Spleen (tissue), 11 donors: ENCODE measurements at regions not wholly inside any gene's neighbourhood (a gene's known extent, or its start where the extent isn't known, plus 50 kb on each side); places are given as distances from the start of the nearest gene placed in this dataset.
"Not testable (repeated sequence)": the region's sequence is repeated elsewhere in the genome, so short reads cannot be mapped to it uniquely, and the experiment has no call there.

Source experiments
- DNase-seq: peaks from one replicate; pipeline ENCODE4 v3.0.0-alpha.2; 2020
- H3K27ac ChIP-seq, 8 donors: fragments of 200-600 bp; sonication (generic) in 7 of 8; 1 replicate in 4 of 8; 2 replicates in 4 of 8; pipeline versions ENCODE4 v1.5.0 to v1.8.0; 2016 to 2021; ENCODE audit warnings: inconsistent platforms in 4 of 8, mild to moderate bottlenecking in 4 of 8, moderate library complexity in 1 of 8
- H3K27me3 ChIP-seq, 7 donors: fragments of 200-600 bp; sonication (generic) in 6 of 7; replicated peaks in 1 of 7; 1 replicate in 4 of 7; 2 replicates in 3 of 7; pipeline versions ENCODE4 v1.5.0 to v1.8.0; 2016 to 2021; ENCODE audit warnings: inconsistent platforms in 3 of 7, mild to moderate bottlenecking in 1 of 7
- H3K36me3 ChIP-seq, 6 donors: fragments of 200-600 bp; sonication (generic) in 5 of 6; 1 replicate in 4 of 6; 2 replicates in 2 of 6; pipeline versions ENCODE4 v1.5.0 to v1.8.0; 2016 to 2021; ENCODE audit warnings: inconsistent platforms in 2 of 6
- H3K4me1 ChIP-seq, 6 donors: fragments of 200-600 bp; sonication (generic) in 5 of 6; 1 replicate in 3 of 6; 2 replicates in 3 of 6; pipeline versions ENCODE4 v1.5.0 to v1.8.0; 2016 to 2021; ENCODE audit warnings: inconsistent platforms in 3 of 6
- H3K4me3 ChIP-seq, 8 donors: fragments of 200-600 bp; sonication (generic) in 7 of 8; 1 replicate in 4 of 8; 2 replicates in 4 of 8; pipeline versions ENCODE4 v1.5.0 to v1.8.0; 2016 to 2021; ENCODE audit warnings: inconsistent platforms in 4 of 8, mild to moderate bottlenecking in 4 of 8, moderate library complexity in 2 of 8
- H3K9me3 ChIP-seq, 8 donors: fragments of 200-600 bp; sonication (generic) in 7 of 8; 1 replicate in 4 of 8; 2 replicates in 4 of 8; pipeline versions ENCODE4 v1.5.0 to v1.8.0; 2016 to 2021; ENCODE audit warnings: inconsistent platforms in 4 of 8
- POLR2A ChIP-seq, 3 donors: fragments of 450-650 bp; IDR thresholded peaks; one replicate each; pipeline ENCODE4 v1.5.1; 2017; ENCODE audit warnings: antibody characterized with exemption in 3 of 3, mild to moderate bottlenecking in 1 of 3
- POLR2AphosphoS5 ChIP-seq, 3 donors: sonication (generic); formaldehyde crosslinking; IDR thresholded peaks; one replicate each; pipeline ENCODE4 v1.5.1; 2017; ENCODE audit warnings: antibody characterized with exemption in 3 of 3
- WGBS, 5 donors: extraction: QIAGEN DNeasy Blood & Tissue Kit in 3 of 5; methylation state at CpG; one replicate each; pipeline versions ENCODE4 v1.1.5 to v1.1.7; 2013 to 2018; 5-methylcytosine and 5-hydroxymethylcytosine counted together
- intact Hi-C: fragments of 100-400 bp; cut with DNase I; formaldehyde crosslinking; loops from one replicate; pipeline ENCODE4 v1.15.0; 2023; ENCODE audit warnings: low total_unique reads
- TF ChIP-seq, protein P1 (sequence below), 11 experiments: fragments of 200-600 bp in 7 of 11; fragments of 450-650 bp in 4 of 11; sonication (generic) in 4 of 11; IDR thresholded peaks in 8 of 11; conservative IDR thresholded peaks in 3 of 11; 1 replicate in 7 of 11; 2 replicates in 4 of 11; pipeline versions ENCODE4 v1.4.0 to v1.8.0; 2016 to 2021; ENCODE audit warnings: antibody characterized with exemption in 11 of 11, inconsistent platforms in 4 of 11, mild to moderate bottlenecking in 1 of 11
- donor health status: healthy with polysubstance abuse.
- donor health status: DM: no; HTN: no; CAD: no; lungs with moderate emphysema.
- donor health status: DM: no; HTN: no; CAD: no.
- donor health status: Bipolar disorder and iron deficiency.
- donor health status: healthy.
- donor health status: DM: no; HTN: no; CAD: no.
- donor health status: DM: yes; HTN: yes; CAD: no.

DNA sequence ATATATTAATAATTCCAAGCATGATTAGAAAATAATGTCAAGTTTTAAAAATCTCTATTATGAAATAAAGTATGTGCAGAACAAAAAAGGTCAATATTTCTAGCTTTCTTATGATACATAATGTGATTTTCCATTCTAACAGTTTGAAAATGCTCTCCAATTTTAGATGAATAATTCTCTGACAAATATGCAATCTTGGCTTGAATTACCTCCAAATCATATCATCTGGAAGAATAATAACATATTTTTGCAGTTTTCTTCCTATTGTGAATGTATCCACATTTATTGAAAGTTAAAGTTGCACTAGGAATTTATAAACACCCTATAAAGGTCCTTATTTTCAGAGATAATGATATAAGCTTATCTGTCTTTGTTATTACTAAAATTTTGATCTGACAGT is 548.5 kb upstream of the SLC10A2 start:
- H3K4me3 ChIP-seq: no peak overlapping the region
- intact Hi-C loops: no loop called here
- H3K27ac ChIP-seq: no peak overlapping the region
- TF ChIP-seq POLR2A (IDR thresholded peaks at IDR 0.05) (no peak), POLR2AphosphoS5 (IDR thresholded peaks at IDR 0.05) (no peak)
- TF ChIP-seq, protein P1, sequence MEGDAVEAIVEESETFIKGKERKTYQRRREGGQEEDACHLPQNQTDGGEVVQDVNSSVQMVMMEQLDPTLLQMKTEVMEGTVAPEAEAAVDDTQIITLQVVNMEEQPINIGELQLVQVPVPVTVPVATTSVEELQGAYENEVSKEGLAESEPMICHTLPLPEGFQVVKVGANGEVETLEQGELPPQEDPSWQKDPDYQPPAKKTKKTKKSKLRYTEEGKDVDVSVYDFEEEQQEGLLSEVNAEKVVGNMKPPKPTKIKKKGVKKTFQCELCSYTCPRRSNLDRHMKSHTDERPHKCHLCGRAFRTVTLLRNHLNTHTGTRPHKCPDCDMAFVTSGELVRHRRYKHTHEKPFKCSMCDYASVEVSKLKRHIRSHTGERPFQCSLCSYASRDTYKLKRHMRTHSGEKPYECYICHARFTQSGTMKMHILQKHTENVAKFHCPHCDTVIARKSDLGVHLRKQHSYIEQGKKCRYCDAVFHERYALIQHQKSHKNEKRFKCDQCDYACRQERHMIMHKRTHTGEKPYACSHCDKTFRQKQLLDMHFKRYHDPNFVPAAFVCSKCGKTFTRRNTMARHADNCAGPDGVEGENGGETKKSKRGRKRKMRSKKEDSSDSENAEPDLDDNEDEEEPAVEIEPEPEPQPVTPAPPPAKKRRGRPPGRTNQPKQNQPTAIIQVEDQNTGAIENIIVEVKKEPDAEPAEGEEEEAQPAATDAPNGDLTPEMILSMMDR (IDR thresholded peaks at IDR 0.05 in 8 of 11, conservative IDR thresholded peaks at IDR 0.05 in 3 of 11): no peak
- no peak for DNase-seq
- H3K27me3 ChIP-seq: no peaks in the 10 kb centered on the region
- no peaks in the 10 kb centered on the region for H3K36me3 ChIP-seq
- H3K9me3 ChIP-seq: no peaks in the 10 kb centered on the region
- no peaks in the 10 kb centered on the region for H3K4me1 ChIP-seq

DNA sequence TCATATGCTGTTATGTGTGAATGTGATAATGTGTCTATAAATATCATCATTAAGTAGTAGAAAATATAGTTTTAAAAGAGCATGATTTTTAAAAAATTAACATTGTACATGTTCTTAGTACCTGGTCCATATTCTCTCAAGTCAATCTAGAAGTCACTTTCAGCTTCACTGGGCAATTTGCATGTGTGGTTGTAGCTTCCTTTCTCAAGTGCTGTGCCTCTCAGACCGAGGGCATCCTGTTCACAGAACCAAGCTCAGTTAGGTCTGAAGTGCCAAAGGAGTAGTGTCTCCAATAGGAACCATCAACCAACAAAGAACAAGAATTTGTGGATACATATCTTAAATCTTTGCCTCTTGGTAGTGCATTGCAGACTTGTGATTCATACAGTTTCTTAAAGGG is 541.8 kb upstream of the SLC10A2 start:
- H3K9me3 ChIP-seq: no peaks in the 10 kb centered on the region
- no peak overlapping the region for H3K4me3 ChIP-seq
- intact Hi-C loops: no loop called here
- H3K27ac ChIP-seq: no peak overlapping the region
- DNase-seq: no peak
- no peaks in the 10 kb centered on the region for H3K27me3 ChIP-seq
- no peaks in the 10 kb centered on the region for H3K36me3 ChIP-seq
- 50 to 62% (median 62%) methylated on average over 1 of the region's 1 CpG for WGBS, 5 donors
- no peak for TF ChIP-seq POLR2A (IDR thresholded peaks at IDR 0.05)
- TF ChIP-seq, protein P1 (IDR thresholded peaks at IDR 0.05 in 8 of 11, conservative IDR thresholded peaks at IDR 0.05 in 3 of 11): no peak
- no peak for TF ChIP-seq POLR2AphosphoS5 (IDR thresholded peaks at IDR 0.05)
- no peaks in the 10 kb centered on the region for H3K4me1 ChIP-seq

DNA sequence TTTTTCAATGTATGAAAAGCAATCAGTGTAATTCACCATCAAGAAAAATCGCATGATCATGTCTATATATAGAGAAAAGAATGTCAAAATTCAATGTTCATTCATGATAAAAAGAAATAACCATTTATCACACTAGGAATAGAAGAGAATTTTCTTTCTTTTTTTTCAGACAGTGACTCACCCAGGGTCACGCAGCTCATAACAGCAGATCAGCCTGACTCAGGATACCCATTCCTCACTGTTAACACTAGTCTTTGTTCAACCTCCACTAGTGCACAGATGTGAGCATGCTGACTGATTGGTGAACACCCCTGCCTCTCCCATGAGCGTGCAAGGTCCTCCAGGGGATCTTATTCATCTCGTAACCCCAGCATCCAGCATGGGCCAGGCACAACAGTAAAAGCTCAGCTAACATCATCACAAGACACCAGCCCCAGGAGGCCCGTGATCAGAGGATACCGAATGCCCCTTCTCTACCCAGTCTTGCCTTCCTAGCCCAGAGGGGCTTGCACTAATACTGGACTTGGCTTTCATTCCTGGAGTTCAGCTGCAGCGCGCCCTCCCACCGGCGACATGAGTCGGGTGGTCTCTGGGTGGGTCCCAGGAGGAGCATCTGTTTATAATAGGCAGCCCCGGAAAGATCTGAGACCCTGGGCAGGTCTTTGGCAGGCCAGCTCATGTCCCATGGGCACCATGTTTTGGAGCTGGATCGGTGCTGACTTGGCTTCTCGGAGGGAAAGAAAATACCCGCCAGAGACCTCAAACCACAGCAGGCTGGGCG is 539.5 kb upstream of the SLC10A2 start:
- WGBS, 5 donors: 79 to 94% (median 91%) methylated on average over 9 to 16 of the region's 16 CpGs
- intact Hi-C loops: no loop called here
- Histone ChIP-seq H3K9me3 (no peaks in the 10 kb centered on the region), H3K27ac (no peak overlapping the region), H3K4me3 (no peak overlapping the region), H3K36me3 (no peaks in the 10 kb centered on the region), H3K27me3 (no peaks in the 10 kb centered on the region), H3K4me1 (no peaks in the 10 kb centered on the region)
- no peak for DNase-seq
- TF ChIP-seq POLR2AphosphoS5 (IDR thresholded peaks at IDR 0.05): no peak
- TF ChIP-seq POLR2A (IDR thresholded peaks at IDR 0.05): no peak
- TF ChIP-seq, protein P1 (IDR thresholded peaks at IDR 0.05 in 8 of 11, conservative IDR thresholded peaks at IDR 0.05 in 3 of 11): no peak

DNA sequence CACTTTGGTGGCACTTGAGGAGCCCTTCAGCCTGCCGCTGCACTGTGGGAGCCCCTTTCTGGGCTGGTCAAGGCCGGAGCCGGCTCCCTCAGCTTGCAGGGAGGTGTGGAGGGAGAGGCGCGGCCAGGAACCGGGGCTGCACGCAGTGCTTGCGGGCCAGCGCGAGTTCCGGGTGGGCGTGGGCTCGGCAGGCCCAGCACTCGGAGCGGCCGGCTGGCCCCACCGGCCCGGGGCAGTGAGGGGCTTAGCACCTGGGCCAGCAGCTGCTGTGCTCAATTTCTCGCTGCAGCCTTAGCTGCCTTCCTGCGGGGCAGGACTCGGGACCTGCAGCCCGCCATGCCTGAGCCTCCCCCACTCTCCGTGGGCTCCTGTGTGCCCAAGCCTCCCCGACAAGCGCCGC is 533.7 kb upstream of the SLC10A2 start:
- H3K27ac ChIP-seq, intact Hi-C loops, H3K36me3 ChIP-seq, H3K9me3 ChIP-seq, H3K27me3 ChIP-seq, DNase-seq, H3K4me3 ChIP-seq, H3K4me1 ChIP-seq: not testable (repeated sequence)
- 85 to 95% (median 94%) methylated on average over 15 to 26 of the region's 26 CpGs for WGBS, 5 donors

DNA sequence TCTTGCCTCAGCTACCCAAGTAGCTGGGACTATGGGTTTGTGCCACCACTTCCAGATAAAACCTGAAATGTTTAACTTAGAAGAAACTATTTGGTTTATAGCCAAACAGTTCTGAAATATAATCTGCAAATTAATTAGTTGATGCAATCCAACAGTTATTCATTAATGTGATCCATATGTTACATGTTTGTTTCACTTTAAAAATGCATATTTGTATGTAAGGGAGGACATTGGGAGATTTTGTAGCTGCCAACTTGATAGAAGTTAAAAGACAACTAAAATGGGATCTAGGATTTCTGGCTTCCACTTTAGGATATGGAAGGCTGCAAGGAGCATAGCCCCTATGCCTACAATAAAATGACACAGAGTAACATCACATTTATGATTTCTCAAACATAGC is 532.5 kb upstream of the SLC10A2 start:
- no peaks in the 10 kb centered on the region for H3K4me1 ChIP-seq
- H3K9me3 ChIP-seq: peaks cover 0 to 9% (median 0%) of the 10 kb centered on the region in 8 donors
- no peaks in the 10 kb centered on the region for H3K36me3 ChIP-seq
- no peaks in the 10 kb centered on the region for H3K27me3 ChIP-seq
- H3K4me3 ChIP-seq: no peak overlapping the region
- no peak for TF ChIP-seq POLR2AphosphoS5 (IDR thresholded peaks at IDR 0.05)
- no peak overlapping the region for H3K27ac ChIP-seq
- intact Hi-C loops: no loop called here
- DNase-seq: no peak
